HG02938 (cell line): ENCODE measurements at regions not wholly inside any gene's neighbourhood (a gene's known extent, or its start where the extent isn't known, plus 50 kb on each side); places are given as distances from the start of the nearest gene placed in this dataset.
"Not testable (repeated sequence)": the region's sequence is repeated elsewhere in the genome, so short reads cannot be mapped to it uniquely, and the experiment has no call there.

Experiments used
- ATAC-seq: cut with Tn5 transposase; IDR thresholded peaks from one replicate; pipeline ENCODE4 v1.9.1; 2021; ENCODE audit warnings: mild to moderate bottlenecking, moderate library complexity; ENCODE audit not compliant: unreplicated experiment

GRCh38 chr2:57677296-57677695 lies 369.3 kb upstream of the VRK2 start:
- no peak for ATAC-seq

- no peak for ATAC-seq
Measured at GRCh38 chr2:57681650-57682049, 365.0 kb upstream of the VRK2 start.

- ATAC-seq, result no peak
Measured at GRCh38 chr2:57685032-57685431, 361.6 kb upstream of the VRK2 start.

GRCh38 chr2:57692395-57692794 lies 354.2 kb upstream of the VRK2 start:
- no peak for ATAC-seq

GRCh38 chr2:57693177-57693576 lies 353.4 kb upstream of the VRK2 start:
- ATAC-seq, result no peak

GRCh38 chr2:57693965-57694364 lies 352.6 kb upstream of the VRK2 start:
- no peak for ATAC-seq

- ATAC-seq, result no peak
Measured at GRCh38 chr2:57696016-57696415, 350.6 kb upstream of the VRK2 start.

GRCh38 chr2:57698392-57698791 lies 348.2 kb upstream of the VRK2 start:
- no peak for ATAC-seq

- ATAC-seq, result no peak
Measured at GRCh38 chr2:57698935-57699449, 347.6 kb upstream of the VRK2 start.

- no peak for ATAC-seq
Measured at GRCh38 chr2:57701391-57701791, 345.2 kb upstream of the VRK2 start.

- no peak for ATAC-seq
Measured at GRCh38 chr2:57703407-57703806, 343.2 kb upstream of the VRK2 start.

- ATAC-seq, result not testable (repeated sequence)
Measured at GRCh38 chr2:57707794-57708193, 338.8 kb upstream of the VRK2 start.

- no peak for ATAC-seq
Measured at GRCh38 chr2:57711991-57712390, 334.6 kb upstream of the VRK2 start.

GRCh38 chr2:57720728-57721627 lies 325.6 kb upstream of the VRK2 start:
- peak; percentile 99 for ATAC-seq

- no peak for ATAC-seq
Measured at GRCh38 chr2:57725337-57725947, 321.2 kb upstream of the VRK2 start.

GRCh38 chr2:57726294-57726693 lies 320.3 kb upstream of the VRK2 start:
- ATAC-seq, result no peak

GRCh38 chr2:57728691-57729090 lies 317.9 kb upstream of the VRK2 start:
- ATAC-seq, result no peak

- ATAC-seq, result no peak
Measured at GRCh38 chr2:57733956-57734355, 312.6 kb upstream of the VRK2 start.

GRCh38 chr2:57740891-57741290 lies 305.7 kb upstream of the VRK2 start:
- ATAC-seq, result no peak

GRCh38 chr2:57753636-57754035 lies 293.0 kb upstream of the VRK2 start:
- ATAC-seq, result no peak

- no peak for ATAC-seq
Measured at GRCh38 chr2:57758686-57759085, 287.9 kb upstream of the VRK2 start.

- ATAC-seq, result no peak
Measured at GRCh38 chr2:57759131-57759530, 287.5 kb upstream of the VRK2 start.
